RCC 7860 (cell line): ENCODE measurements at regions not wholly inside any gene's neighbourhood (a gene's known extent, or its start where the extent isn't known, plus 50 kb on each side); places are given as distances from the start of the nearest gene placed in this dataset.
A peak's percentile ranks its signal among the peaks of the same experiment; 100 is the strongest.
"Not testable (repeated sequence)": the region's sequence is repeated elsewhere in the genome, so short reads cannot be mapped to it uniquely, and the experiment has no call there.

ENCODE experiments used
- DNase-seq: peaks from one replicate; pipeline ENCODE4 v3.0.0-alpha.2; 2015; ENCODE audit warnings: low spot score
- FAIRE-seq: peaks from 2 replicates; lab custom pipeline; 2012; peaks lifted over from hg19 to GRCh38; lab: Jason Lieb, UNC

GRCh38 chr7:155377071-155377837 lies 79.6 kb downstream of the INSIG1 start:
- no peak for DNase-seq
- FAIRE-seq, result no peak

- no peak for FAIRE-seq
- DNase-seq, result no peak
Observed at GRCh38 chr7:155377838-155378579, 79.9 kb upstream of the EN2 start.

GRCh38 chr7:155378580-155378934 lies 79.4 kb upstream of the EN2 start:
- FAIRE-seq, result no peak
- no peak for DNase-seq

- FAIRE-seq, result no peak
- no peak for DNase-seq
Observed at GRCh38 chr7:155378959-155379871, 78.7 kb upstream of the EN2 start.

- DNase-seq (peak; percentile 38), FAIRE-seq (no peak)
Observed at GRCh38 chr7:155380221-155380861, 77.6 kb upstream of the EN2 start.

GRCh38 chr7:155380976-155381851 lies 76.7 kb upstream of the EN2 start:
- FAIRE-seq (no peak), DNase-seq (no peak)

- FAIRE-seq, result no peak
- DNase-seq, result no peak
Observed at GRCh38 chr7:155381852-155382801, 75.8 kb upstream of the EN2 start.

GRCh38 chr7:155382802-155383171 lies 75.1 kb upstream of the EN2 start:
- no peak for FAIRE-seq
- no peak for DNase-seq

GRCh38 chr7:155383756-155384491 lies 74.0 kb upstream of the EN2 start:
- DNase-seq, result no peak
- no peak for FAIRE-seq

- DNase-seq, result no peak
- FAIRE-seq, result no peak
Observed at GRCh38 chr7:155384751-155385150, 73.2 kb upstream of the EN2 start.

GRCh38 chr7:155385182-155385581 lies 72.7 kb upstream of the EN2 start:
- DNase-seq, FAIRE-seq: not testable (repeated sequence)

- FAIRE-seq (no peak), DNase-seq (no peak)
Observed at GRCh38 chr7:155386608-155387007, 71.3 kb upstream of the EN2 start.

GRCh38 chr7:155387066-155387620 lies 70.8 kb upstream of the EN2 start:
- DNase-seq (no peak), FAIRE-seq (no peak)

GRCh38 chr7:155388561-155388960 lies 69.4 kb upstream of the EN2 start:
- DNase-seq (no peak), FAIRE-seq (no peak)

- DNase-seq, result no peak
- FAIRE-seq, result no peak
Observed at GRCh38 chr7:155391414-155391813, 66.5 kb upstream of the EN2 start.

- peak; percentile 74 for DNase-seq
- FAIRE-seq, result peak; percentile 38
Observed at GRCh38 chr7:155392726-155393570, 65.0 kb upstream of the EN2 start.

- DNase-seq (no peak), FAIRE-seq (no peak)
Observed at GRCh38 chr7:155394413-155394812, 63.5 kb upstream of the EN2 start.
